Nephron progenitor cell (in vitro differentiated cells): ENCODE measurements at regions not wholly inside any gene's neighbourhood (a gene's known extent, or its start where the extent isn't known, plus 50 kb on each side); places are given as distances from the start of the nearest gene placed in this dataset.

Source experiments
- DNase-seq: peaks from one replicate; pipeline ENCODE4 v3.0.0; 2021
- H3K27ac Mint-ChIP-seq: 2 replicates; pipeline ENCODE4 v1.8.0; 2021; ENCODE audit warnings: mild to moderate bottlenecking, moderate library complexity, mixed read lengths
- H3K27me3 Mint-ChIP-seq: 2 replicates; pipeline ENCODE4 v1.8.0; 2021; ENCODE audit warnings: mild to moderate bottlenecking, low read depth, mixed read lengths; ENCODE audit not compliant: poor library complexity
- H3K36me3 Mint-ChIP-seq: 2 replicates; pipeline ENCODE4 v1.8.0; 2021; ENCODE audit warnings: low read depth, mixed read lengths
- H3K4me1 Mint-ChIP-seq: 2 replicates; pipeline ENCODE4 v1.8.0; 2021; ENCODE audit warnings: mixed read lengths
- H3K4me3 Mint-ChIP-seq: 2 replicates; pipeline ENCODE4 v1.8.0; 2021; ENCODE audit warnings: mild to moderate bottlenecking, moderate library complexity, mixed read lengths
- H3K9me3 Mint-ChIP-seq: 2 replicates; pipeline ENCODE4 v1.8.0; 2021; ENCODE audit warnings: mild to moderate bottlenecking, moderate library complexity, mixed read lengths
- CTCF ChIP-seq: fragments of 200-600 bp; sonication (generic); IDR thresholded peaks from 2 replicates; pipeline ENCODE4 v1.5.0; 2021; ENCODE audit warnings: antibody characterized with exemption

GRCh38 chr22:48085901-48086645 lies 1323.6 kb downstream of the TBC1D22A start:
- no peak for TF ChIP-seq CTCF
- Mint-ChIP-seq H3K27me3 (peaks cover 8% of the 10 kb centered on the region), H3K36me3 (no peaks in the 10 kb centered on the region), H3K9me3 (no peaks in the 10 kb centered on the region), H3K27ac (no peak overlapping the region), H3K4me3 (no peak overlapping the region), H3K4me1 (peaks cover 65% of the 10 kb centered on the region)
- no peak for DNase-seq

- H3K9me3 Mint-ChIP-seq: no peaks in the 10 kb centered on the region
- DNase-seq: no peak
- H3K36me3 Mint-ChIP-seq: no peaks in the 10 kb centered on the region
- peaks cover 51% of the 10 kb centered on the region for H3K4me1 Mint-ChIP-seq
- no peak for TF ChIP-seq CTCF
- no peak overlapping the region for H3K27ac Mint-ChIP-seq
- H3K27me3 Mint-ChIP-seq: peaks cover 4% of the 10 kb centered on the region
- no peak overlapping the region for H3K4me3 Mint-ChIP-seq
Measured at GRCh38 chr22:48084729-48085050, 1322.2 kb downstream of the TBC1D22A start.

GRCh38 chr22:48084041-48084728 lies 1321.7 kb downstream of the TBC1D22A start:
- H3K4me1 Mint-ChIP-seq: peaks cover 46% of the 10 kb centered on the region
- TF ChIP-seq CTCF: no peak
- H3K27me3 Mint-ChIP-seq: peaks cover 4% of the 10 kb centered on the region
- no peak overlapping the region for H3K27ac Mint-ChIP-seq
- H3K4me3 Mint-ChIP-seq: no peak overlapping the region
- no peak for DNase-seq
- H3K9me3 Mint-ChIP-seq: no peaks in the 10 kb centered on the region
- no peaks in the 10 kb centered on the region for H3K36me3 Mint-ChIP-seq

- DNase-seq: no peak
- no peak overlapping the region for H3K27ac Mint-ChIP-seq
- H3K4me1 Mint-ChIP-seq: peaks cover 39% of the 10 kb centered on the region
- no peak overlapping the region for H3K4me3 Mint-ChIP-seq
- no peaks in the 10 kb centered on the region for H3K9me3 Mint-ChIP-seq
- peaks cover 10% of the 10 kb centered on the region for H3K27me3 Mint-ChIP-seq
- no peaks in the 10 kb centered on the region for H3K36me3 Mint-ChIP-seq
- TF ChIP-seq CTCF: no peak
Measured at GRCh38 chr22:48083502-48083901, 1321.1 kb downstream of the TBC1D22A start.

- DNase-seq: no peak
- Mint-ChIP-seq H3K4me1 (peaks cover 41% of the 10 kb centered on the region), H3K27me3 (peaks cover 11% of the 10 kb centered on the region), H3K4me3 (no peak overlapping the region), H3K36me3 (no peaks in the 10 kb centered on the region), H3K9me3 (no peaks in the 10 kb centered on the region), H3K27ac (no peak overlapping the region)
- TF ChIP-seq CTCF: no peak
Measured at GRCh38 chr22:48082284-48082683, 1319.8 kb downstream of the TBC1D22A start.

GRCh38 chr22:48081281-48081680 lies 1318.8 kb downstream of the TBC1D22A start:
- no peaks in the 10 kb centered on the region for H3K36me3 Mint-ChIP-seq
- no peak overlapping the region for H3K27ac Mint-ChIP-seq
- peaks cover 41% of the 10 kb centered on the region for H3K4me1 Mint-ChIP-seq
- H3K27me3 Mint-ChIP-seq: peaks cover 11% of the 10 kb centered on the region
- H3K9me3 Mint-ChIP-seq: no peaks in the 10 kb centered on the region
- no peak for TF ChIP-seq CTCF
- no peak for DNase-seq
- no peak overlapping the region for H3K4me3 Mint-ChIP-seq
